ENCODE measurements at regions not wholly inside any gene's neighbourhood (a gene's known extent, or its start where the extent isn't known, plus 50 kb on each side); places are given as distances from the start of the nearest gene placed in this dataset.
"Not testable (repeated sequence)": the region's sequence is repeated elsewhere in the genome, so short reads cannot be mapped to it uniquely, and the experiment has no call there.

GRCh38 chr17:77833769-77834168 lies 124.7 kb upstream of the TNRC6C start:
- H3K36me3 Mint-ChIP-seq: no peaks in the 10 kb centered on the region
- ATAC-seq (no peak), DNase-seq (no peak)
- POLR2A ChIA-PET: interaction anchor here (1.9 to 2.0 kb wide), 3 partner anchors 9 to 124 kb away, joined by 6 to 11 read pairs (median 10); partner anchors contain the start of gene TNRC6C
- peaks cover 12 to 35% (median 30%) of the 10 kb centered on the region in 4 donors for H3K4me1 Mint-ChIP-seq
- H3K4me3 Mint-ChIP-seq: no peak overlapping the region
- peaks cover 0 to 10% (median 0%) of the 10 kb centered on the region in 5 donors for H3K27me3 Mint-ChIP-seq
- H3K9me3 Mint-ChIP-seq: peaks cover 0 to 3% (median 0%) of the 10 kb centered on the region in 9 donors
- peak overlapping the region in 1 of 10 donors; percentile 63 for H3K27ac Mint-ChIP-seq

DNA sequence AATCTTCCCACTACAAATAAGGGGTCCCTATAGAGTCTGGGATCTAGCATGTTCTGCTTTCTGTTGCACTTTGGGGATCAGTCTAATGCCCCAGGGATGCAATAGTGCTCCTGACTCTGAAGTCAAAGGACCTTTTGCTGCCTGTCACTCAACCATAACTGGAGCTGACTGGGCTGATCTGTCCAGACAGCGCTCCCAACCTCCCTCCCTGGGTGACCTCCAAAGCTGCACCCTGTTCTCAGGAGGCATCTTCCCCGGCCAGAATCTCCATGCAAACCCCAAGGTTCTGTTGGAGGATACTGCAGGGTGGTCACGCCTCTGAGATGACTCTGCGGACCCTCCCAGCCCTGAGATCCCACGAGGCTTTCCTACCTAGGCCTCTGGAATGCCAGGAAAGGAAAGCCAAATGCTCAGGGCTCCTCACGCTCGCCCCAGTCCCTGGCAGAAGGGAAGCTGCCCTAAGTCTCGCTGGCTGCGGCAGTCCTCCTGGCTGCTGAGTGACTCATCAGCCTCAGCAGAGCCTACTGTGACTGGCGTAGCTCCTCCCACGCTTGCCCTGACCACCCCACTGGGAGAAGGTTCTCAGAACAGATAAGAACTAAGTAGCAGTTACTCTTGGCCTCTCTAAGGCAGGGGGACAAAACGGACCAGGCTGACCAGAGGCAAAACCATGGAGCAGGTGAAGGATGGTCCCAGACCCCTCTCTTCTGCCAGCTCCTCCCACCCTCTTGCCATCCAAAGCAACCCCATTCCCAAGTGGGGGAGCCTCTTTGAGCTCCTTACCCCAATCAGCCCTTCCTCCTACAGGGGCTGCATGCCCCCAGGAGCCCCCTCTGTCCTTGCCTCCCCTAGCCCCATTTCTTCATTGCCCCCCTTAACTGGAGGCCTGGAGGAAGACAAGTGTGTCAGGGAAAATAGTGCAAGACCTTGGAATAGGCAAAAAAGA lies 124.1 kb upstream of the TNRC6C start:
- peaks cover 0 to 3% (median 0%) of the 10 kb centered on the region in 9 donors for H3K9me3 Mint-ChIP-seq
- H3K4me1 Mint-ChIP-seq: peaks cover 13 to 39% (median 36%) of the 10 kb centered on the region in 4 donors
- POLR2A ChIA-PET: interaction anchor here (0.9 to 2.0 kb wide), 4 partner anchors 9 to 123 kb away, joined by 4 to 11 read pairs (median 8); partner anchors contain the start of gene TNRC6C
- H3K36me3 Mint-ChIP-seq: no peaks in the 10 kb centered on the region
- peak in 1 of 10 donors; percentile 47 for DNase-seq
- peaks cover 0 to 12% (median 0%) of the 10 kb centered on the region in 5 donors for H3K27me3 Mint-ChIP-seq
- peak; percentile 48 to 89 for ATAC-seq
- H3K4me3 Mint-ChIP-seq: peak overlapping the region in 1 of 10 donors; percentile 6
- H3K27ac Mint-ChIP-seq: peak overlapping the region in 4 of 10 donors; percentile 4 to 52 (median 26)

GRCh38 chr17:77836557-77837041 lies 121.9 kb upstream of the TNRC6C start:
- DNase-seq: peak in 1 of 10 donors; percentile 24
- peaks cover 0 to 12% (median 0%) of the 10 kb centered on the region in 5 donors for H3K27me3 Mint-ChIP-seq
- POLR2A ChIA-PET: no interaction called here
- peak overlapping the region in 5 of 10 donors; percentile 29 to 83 (median 76) for H3K27ac Mint-ChIP-seq
- peaks cover 0 to 3% (median 0%) of the 10 kb centered on the region in 9 donors for H3K9me3 Mint-ChIP-seq
- no peak overlapping the region for H3K4me3 Mint-ChIP-seq
- ATAC-seq: peak; percentile 27 to 42
- H3K36me3 Mint-ChIP-seq: no peaks in the 10 kb centered on the region
- H3K4me1 Mint-ChIP-seq: peaks cover 12 to 43% (median 31%) of the 10 kb centered on the region in 4 donors

DNA sequence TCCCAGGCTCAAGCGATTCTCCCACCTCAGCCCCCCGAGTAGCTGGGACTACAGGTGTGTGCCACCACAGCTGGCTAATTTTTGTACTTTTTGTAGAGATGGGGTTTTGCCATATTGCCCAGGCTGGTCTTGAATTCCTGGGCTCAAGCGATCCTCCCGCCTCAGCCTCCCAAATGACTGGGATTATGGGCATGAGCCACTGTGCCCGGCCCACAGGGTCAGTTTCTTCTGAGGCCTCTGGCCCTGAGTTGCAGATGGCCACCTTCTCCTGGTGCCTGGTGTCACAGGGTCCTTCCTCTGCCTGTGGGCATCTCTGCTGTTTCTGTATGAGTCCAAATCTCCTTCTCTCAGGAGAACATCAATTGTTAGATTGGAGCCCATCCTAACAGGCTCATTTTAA lies 121.4 kb upstream of the TNRC6C start:
- not testable (repeated sequence) for ATAC-seq

GRCh38 chr17:77837917-77838316 lies 120.6 kb upstream of the TNRC6C start:
- H3K4me1 Mint-ChIP-seq: peaks cover 23 to 56% (median 44%) of the 10 kb centered on the region in 4 donors
- POLR2A ChIA-PET: no interaction called here
- DNase-seq: no peak
- H3K27ac Mint-ChIP-seq: peak overlapping the region in 1 of 10 donors; percentile 19
- peaks cover 0 to 6% (median 0%) of the 10 kb centered on the region in 5 donors for H3K27me3 Mint-ChIP-seq
- no peak overlapping the region for H3K4me3 Mint-ChIP-seq
- ATAC-seq: no peak
- peaks cover 0 to 3% (median 0%) of the 10 kb centered on the region in 9 donors for H3K9me3 Mint-ChIP-seq
- no peaks in the 10 kb centered on the region for H3K36me3 Mint-ChIP-seq

More for the DNA sequence above, 121.4 kb upstream of the TNRC6C start:
- H3K36me3 Mint-ChIP-seq, POLR2A ChIA-PET, DNase-seq, H3K27me3 Mint-ChIP-seq, H3K9me3 Mint-ChIP-seq, H3K4me3 Mint-ChIP-seq: not testable (repeated sequence)
- peak overlapping the region in 4 of 10 donors; percentile 58 to 83 (median 80) for H3K27ac Mint-ChIP-seq
- peaks cover 15 to 48% (median 35%) of the 10 kb centered on the region in 4 donors for H3K4me1 Mint-ChIP-seq

DNA sequence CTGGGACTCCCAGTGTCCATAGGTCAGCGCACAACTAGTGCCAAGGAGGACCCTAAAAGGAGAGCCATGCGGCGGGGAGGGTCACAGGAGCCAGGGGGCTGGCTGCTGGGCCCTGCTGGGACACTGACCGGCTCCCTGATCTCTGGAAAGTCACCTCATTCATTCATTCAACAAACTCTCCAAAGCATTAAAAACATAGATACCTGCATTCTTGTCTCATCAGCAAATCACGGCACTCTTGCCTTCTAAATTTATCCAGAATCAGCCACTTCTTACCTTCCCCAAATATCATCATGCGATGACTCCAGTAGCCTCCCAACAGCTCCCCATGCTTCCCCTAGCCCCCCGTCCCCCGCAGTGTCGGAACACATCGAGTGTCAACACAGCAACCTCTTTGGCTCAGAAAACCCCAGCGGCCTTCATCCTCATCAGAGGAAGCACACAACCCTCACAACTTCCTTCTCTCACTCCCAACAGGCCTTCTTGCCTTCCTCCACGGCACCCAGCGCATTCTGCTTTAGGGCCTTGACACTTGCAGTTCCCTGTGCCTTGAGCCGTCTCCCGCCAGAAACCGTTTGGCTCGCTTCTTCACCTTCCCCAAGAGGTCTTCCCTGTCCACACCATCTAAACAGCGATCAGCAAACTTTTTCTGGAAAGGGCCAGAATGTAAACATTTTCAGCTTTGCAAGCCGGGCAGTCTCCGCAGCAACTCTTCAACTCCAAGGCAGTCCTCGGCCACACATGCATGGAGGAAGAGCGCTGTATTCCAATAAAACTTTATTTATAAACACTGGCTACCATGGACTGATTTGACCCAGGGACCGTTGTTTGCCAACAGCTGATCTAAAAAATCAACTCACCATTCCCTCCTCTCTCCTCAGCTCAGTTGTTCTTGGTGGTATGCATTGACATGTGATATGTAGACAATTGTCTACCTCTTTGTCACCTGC lies 119.5 kb upstream of the TNRC6C start:
- no peak overlapping the region for H3K4me3 Mint-ChIP-seq
- H3K36me3 Mint-ChIP-seq: no peaks in the 10 kb centered on the region
- DNase-seq: no peak
- H3K9me3 Mint-ChIP-seq: peaks cover 0 to 3% (median 0%) of the 10 kb centered on the region in 9 donors
- peaks cover 26 to 64% (median 54%) of the 10 kb centered on the region in 4 donors for H3K4me1 Mint-ChIP-seq
- ATAC-seq: no peak
- POLR2A ChIA-PET: no interaction called here
- peaks cover 0 to 6% (median 0%) of the 10 kb centered on the region in 5 donors for H3K27me3 Mint-ChIP-seq
- H3K27ac Mint-ChIP-seq: peak overlapping the region in 5 of 10 donors; percentile 13 to 57 (median 53)

DNA sequence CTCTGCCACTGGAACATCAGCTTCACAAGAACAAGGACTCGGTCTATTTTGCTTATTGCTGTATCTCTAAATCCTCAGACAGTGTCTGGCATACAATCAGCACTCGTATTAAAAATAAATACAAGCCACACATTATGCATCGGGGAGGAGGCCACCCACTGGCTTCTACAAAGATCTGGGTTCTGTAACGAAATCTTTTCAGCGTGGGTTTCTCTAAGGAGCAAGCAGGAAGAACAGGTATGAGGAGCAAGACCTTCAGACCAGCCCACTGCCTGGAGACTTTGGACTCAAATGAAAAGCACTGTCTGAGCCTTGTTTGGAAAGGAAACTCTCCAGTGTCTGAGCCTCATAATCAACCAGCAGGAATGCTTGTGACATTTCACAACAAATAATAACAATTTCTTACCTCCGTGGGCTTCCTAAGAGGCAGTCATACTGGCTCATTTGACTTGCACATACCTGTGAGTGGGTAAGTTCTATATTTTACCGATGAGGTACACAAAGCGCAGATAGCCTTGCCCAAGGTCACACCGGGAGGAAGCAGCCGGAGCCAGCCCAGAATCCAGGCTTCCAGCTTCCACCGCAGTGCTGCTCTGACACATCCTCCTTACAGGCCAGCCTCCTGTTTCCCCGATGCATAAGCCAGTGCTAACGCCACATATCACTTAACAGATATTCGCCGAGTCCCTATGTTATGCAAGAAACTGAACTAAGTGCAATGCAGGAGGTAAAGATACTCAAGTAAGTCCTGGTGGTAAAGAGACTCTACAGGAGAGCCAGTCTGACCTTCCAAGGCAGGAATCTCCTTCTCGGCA lies 118.6 kb upstream of the TNRC6C start:
- peak overlapping the region in 2 of 10 donors; percentile 39 to 57 for H3K27ac Mint-ChIP-seq
- peaks cover 24 to 65% (median 54%) of the 10 kb centered on the region in 4 donors for H3K4me1 Mint-ChIP-seq
- ATAC-seq (no peak), DNase-seq (no peak)
- no peaks in the 10 kb centered on the region for H3K36me3 Mint-ChIP-seq
- peaks cover 0 to 2% (median 0%) of the 10 kb centered on the region in 5 donors for H3K27me3 Mint-ChIP-seq
- peaks cover 0 to 3% (median 0%) of the 10 kb centered on the region in 9 donors for H3K9me3 Mint-ChIP-seq
- H3K4me3 Mint-ChIP-seq: no peak overlapping the region
- POLR2A ChIA-PET: interaction anchor here (0.7 kb wide), 1 partner anchor 201 kb away, joined by 3 read pairs; no protein-coding TSS in a partner anchor

DNA sequence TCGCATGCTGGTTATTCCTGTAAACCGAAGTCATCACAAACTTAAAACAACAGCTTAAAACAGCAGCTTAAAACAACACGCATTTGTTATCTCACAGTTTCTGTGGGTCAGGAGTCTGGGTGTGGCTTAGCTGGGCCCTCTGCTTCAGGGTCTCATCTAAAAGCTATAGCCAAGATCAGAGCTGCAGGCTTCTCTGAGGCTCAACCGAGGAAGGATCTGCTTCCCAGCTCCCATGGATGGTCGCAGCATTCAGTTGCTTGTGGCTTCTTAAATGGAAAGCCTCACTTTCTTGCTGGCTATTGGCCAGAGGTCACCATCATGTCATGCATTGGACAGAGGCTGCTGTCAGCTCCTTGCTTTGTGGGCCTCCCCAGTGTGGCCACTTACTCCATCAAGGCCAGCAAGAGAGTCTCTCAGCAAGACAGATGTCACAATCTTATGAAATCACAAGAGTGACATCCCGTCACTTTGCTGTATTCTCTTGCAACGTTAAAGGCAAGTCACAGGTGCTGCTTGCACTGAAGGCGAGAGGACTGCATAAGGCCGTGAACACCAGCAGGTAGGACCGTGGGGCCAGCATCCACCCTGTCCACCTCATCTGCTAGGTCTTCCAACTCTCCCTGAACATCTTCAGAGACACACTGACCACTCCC lies 117.9 kb upstream of the TNRC6C start:
- ATAC-seq: no peak
- Mint-ChIP-seq H3K9me3 (peaks cover 0 to 3% (median 0%) of the 10 kb centered on the region in 9 donors), H3K4me1 (peaks cover 22 to 62% (median 54%) of the 10 kb centered on the region in 4 donors), H3K27ac (peak overlapping the region in 3 of 10 donors; percentile 29 to 67 (median 56)), H3K27me3 (peaks cover 0 to 2% (median 0%) of the 10 kb centered on the region in 5 donors), H3K4me3 (no peak overlapping the region), H3K36me3 (no peaks in the 10 kb centered on the region)
- DNase-seq: no peak
- POLR2A ChIA-PET: interaction anchor here (0.7 to 1.0 kb wide), 3 partner anchors 8 to 202 kb away, joined by 3 to 4 read pairs (median 3); no protein-coding TSS in a partner anchor

DNA sequence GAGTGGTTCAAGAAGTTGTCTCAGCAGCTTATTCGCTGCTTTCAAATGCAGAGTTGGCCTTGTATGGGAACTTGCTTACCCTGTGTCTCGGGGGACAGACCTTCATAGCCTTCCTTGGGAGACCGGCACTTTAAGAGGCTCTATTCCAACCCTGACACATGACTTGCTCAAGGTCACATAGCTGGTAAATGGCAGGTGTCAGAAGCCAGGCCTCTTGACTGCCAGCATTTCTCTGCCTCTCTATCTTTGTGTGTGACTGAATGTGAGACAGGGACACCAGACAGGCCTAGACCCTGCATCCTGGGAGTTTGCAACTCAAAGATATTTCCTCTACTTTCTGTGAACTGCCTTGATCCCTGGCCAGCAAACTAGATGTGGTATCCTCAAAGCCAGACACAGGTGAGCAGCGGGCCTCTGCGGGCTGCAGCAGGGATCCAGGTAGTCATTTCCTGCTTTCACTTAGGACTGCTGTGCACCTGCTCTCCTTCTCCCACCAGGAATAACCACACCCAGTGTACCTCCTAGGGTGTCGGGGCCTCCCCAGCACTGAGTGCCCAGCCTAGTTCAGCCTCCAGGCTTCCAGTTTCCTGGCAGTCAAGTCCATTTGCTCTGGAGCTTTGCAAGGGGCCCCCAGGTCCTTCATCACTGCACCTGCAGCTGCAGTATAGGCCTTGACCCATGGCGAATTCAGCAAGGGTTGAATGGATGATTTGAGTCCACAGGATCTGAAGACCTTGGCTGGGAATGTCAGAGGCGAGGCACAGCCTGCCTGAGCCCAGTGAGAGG lies 116.6 kb upstream of the TNRC6C start:
- peak overlapping the region in 3 of 10 donors; percentile 4 to 33 (median 26) for H3K4me3 Mint-ChIP-seq
- no peak for ATAC-seq
- POLR2A ChIA-PET: interaction anchor here (0.8 to 1.0 kb wide), 3 partner anchors 10 to 116 kb away, joined by 3 to 5 read pairs (median 3); partner anchors contain the start of gene TNRC6C
- H3K9me3 Mint-ChIP-seq: no peaks in the 10 kb centered on the region
- H3K27ac Mint-ChIP-seq: peak overlapping the region in 7 of 10 donors; percentile 31 to 93 (median 59)
- peaks cover 0 to 2% (median 0%) of the 10 kb centered on the region in 5 donors for H3K27me3 Mint-ChIP-seq
- H3K4me1 Mint-ChIP-seq: peaks cover 26 to 65% (median 55%) of the 10 kb centered on the region in 4 donors
- no peak for DNase-seq
- no peaks in the 10 kb centered on the region for H3K36me3 Mint-ChIP-seq

Data from naive thymus-derived CD8-positive, alpha-beta T cell (primary cell).